ENCODE measurements at regions not wholly inside any gene's neighbourhood (a gene's known extent, or its start where the extent isn't known, plus 50 kb on each side); places are given as distances from the start of the nearest gene placed in this dataset.

GRCh38 chr11:92540096-92540495 is 315.5 kb downstream of the FAT3 start:
- Mint-ChIP-seq H3K4me3 (no peak overlapping the region), H3K36me3 (no peaks in the 10 kb centered on the region), H3K9me3 (ENCODE audit: low read depth) (no peaks in the 10 kb centered on the region), H3K27me3 (no peaks in the 10 kb centered on the region), H3K27ac (no peak overlapping the region), H3K4me1 (no peaks in the 10 kb centered on the region)
- CTCF ChIA-PET = no interaction called here
- DNase-seq (no peak), ATAC-seq (no peak)

- Mint-ChIP-seq H3K27me3 (no peaks in the 10 kb centered on the region), H3K27ac (no peak overlapping the region), H3K4me3 (no peak overlapping the region), H3K9me3 (ENCODE audit: low read depth) (no peaks in the 10 kb centered on the region), H3K4me1 (no peaks in the 10 kb centered on the region), H3K36me3 (no peaks in the 10 kb centered on the region)
- DNase-seq (no peak), ATAC-seq (no peak)
- CTCF ChIA-PET = no interaction called here
Measured at GRCh38 chr11:92545906-92546471, 321.4 kb downstream of the FAT3 start.

GRCh38 chr11:92546603-92547002 is 322.0 kb downstream of the FAT3 start:
- DNase-seq (no peak), ATAC-seq (no peak)
- Mint-ChIP-seq H3K4me1 (no peaks in the 10 kb centered on the region), H3K4me3 (no peak overlapping the region), H3K27ac (no peak overlapping the region), H3K9me3 (ENCODE audit: low read depth) (no peaks in the 10 kb centered on the region), H3K36me3 (no peaks in the 10 kb centered on the region), H3K27me3 (no peaks in the 10 kb centered on the region)
- CTCF ChIA-PET = no interaction called here

GRCh38 chr11:92550411-92550810 is 325.8 kb downstream of the FAT3 start:
- H3K36me3 Mint-ChIP-seq = no peaks in the 10 kb centered on the region
- no peak overlapping the region for H3K27ac Mint-ChIP-seq
- no peaks in the 10 kb centered on the region for H3K4me1 Mint-ChIP-seq
- no peaks in the 10 kb centered on the region for H3K27me3 Mint-ChIP-seq
- H3K4me3 Mint-ChIP-seq = no peak overlapping the region
- CTCF ChIA-PET = no interaction called here
- H3K9me3 Mint-ChIP-seq (ENCODE audit: low read depth) = no peaks in the 10 kb centered on the region
- DNase-seq = no peak
- no peak for ATAC-seq

GRCh38 chr11:92550871-92551270 is 326.3 kb downstream of the FAT3 start:
- DNase-seq (no peak), ATAC-seq (no peak)
- Mint-ChIP-seq H3K4me1 (no peaks in the 10 kb centered on the region), H3K27ac (no peak overlapping the region), H3K4me3 (no peak overlapping the region), H3K9me3 (ENCODE audit: low read depth) (no peaks in the 10 kb centered on the region), H3K27me3 (no peaks in the 10 kb centered on the region), H3K36me3 (no peaks in the 10 kb centered on the region)
- CTCF ChIA-PET = no interaction called here

- ATAC-seq = no peak
- DNase-seq = no peak
- no peaks in the 10 kb centered on the region for H3K36me3 Mint-ChIP-seq
- H3K4me1 Mint-ChIP-seq = no peaks in the 10 kb centered on the region
- H3K9me3 Mint-ChIP-seq (ENCODE audit: low read depth) = no peaks in the 10 kb centered on the region
- H3K27me3 Mint-ChIP-seq = no peaks in the 10 kb centered on the region
- no peak overlapping the region for H3K27ac Mint-ChIP-seq
- no peak overlapping the region for H3K4me3 Mint-ChIP-seq
- CTCF ChIA-PET = no interaction called here
Measured at GRCh38 chr11:92552942-92553341, 328.3 kb downstream of the FAT3 start.

DNA sequence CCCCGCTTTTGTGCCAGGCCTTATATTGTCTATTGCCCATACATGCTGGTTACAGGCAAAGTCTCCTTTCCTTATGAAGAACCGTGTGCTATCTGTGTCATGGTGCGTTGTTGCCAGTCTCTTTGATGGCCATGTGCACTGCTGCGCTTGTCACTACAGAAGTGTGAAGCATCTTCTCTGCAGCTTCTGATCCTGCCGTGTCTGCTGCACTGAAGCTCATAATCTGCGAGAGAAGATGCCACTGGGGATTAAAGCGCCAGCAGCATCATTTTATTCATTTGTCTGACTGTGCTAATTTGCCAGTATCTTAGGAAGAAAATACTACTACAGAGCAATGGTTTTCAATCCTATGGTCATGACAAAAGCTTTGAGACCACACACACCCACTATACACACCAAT is 330.1 kb downstream of the FAT3 start:
- Mint-ChIP-seq H3K9me3 (ENCODE audit: low read depth) (no peaks in the 10 kb centered on the region), H3K27ac (no peak overlapping the region), H3K4me1 (no peaks in the 10 kb centered on the region), H3K36me3 (no peaks in the 10 kb centered on the region), H3K4me3 (no peak overlapping the region), H3K27me3 (no peaks in the 10 kb centered on the region)
- DNase-seq = no peak
- ATAC-seq = no peak
- CTCF ChIA-PET = no interaction called here

GRCh38 chr11:92556431-92556830 is 331.8 kb downstream of the FAT3 start:
- CTCF ChIA-PET = no interaction called here
- DNase-seq (no peak), ATAC-seq (no peak)
- Mint-ChIP-seq H3K27ac (no peak overlapping the region), H3K27me3 (no peaks in the 10 kb centered on the region), H3K4me3 (no peak overlapping the region), H3K36me3 (no peaks in the 10 kb centered on the region), H3K9me3 (ENCODE audit: low read depth) (no peaks in the 10 kb centered on the region), H3K4me1 (no peaks in the 10 kb centered on the region)

- Mint-ChIP-seq H3K4me3 (no peak overlapping the region), H3K9me3 (ENCODE audit: low read depth) (no peaks in the 10 kb centered on the region), H3K36me3 (no peaks in the 10 kb centered on the region), H3K27ac (no peak overlapping the region), H3K4me1 (no peaks in the 10 kb centered on the region), H3K27me3 (no peaks in the 10 kb centered on the region)
- CTCF ChIA-PET = no interaction called here
- no peak for ATAC-seq
- DNase-seq = no peak
Measured at GRCh38 chr11:92557879-92558278, 333.3 kb downstream of the FAT3 start.

- DNase-seq (no peak), ATAC-seq (no peak)
- CTCF ChIA-PET = no interaction called here
- Mint-ChIP-seq H3K9me3 (ENCODE audit: low read depth) (no peaks in the 10 kb centered on the region), H3K27me3 (no peaks in the 10 kb centered on the region), H3K4me3 (no peak overlapping the region), H3K4me1 (no peaks in the 10 kb centered on the region), H3K27ac (no peak overlapping the region), H3K36me3 (no peaks in the 10 kb centered on the region)
Measured at GRCh38 chr11:92558323-92558722, 333.7 kb downstream of the FAT3 start.

DNA sequence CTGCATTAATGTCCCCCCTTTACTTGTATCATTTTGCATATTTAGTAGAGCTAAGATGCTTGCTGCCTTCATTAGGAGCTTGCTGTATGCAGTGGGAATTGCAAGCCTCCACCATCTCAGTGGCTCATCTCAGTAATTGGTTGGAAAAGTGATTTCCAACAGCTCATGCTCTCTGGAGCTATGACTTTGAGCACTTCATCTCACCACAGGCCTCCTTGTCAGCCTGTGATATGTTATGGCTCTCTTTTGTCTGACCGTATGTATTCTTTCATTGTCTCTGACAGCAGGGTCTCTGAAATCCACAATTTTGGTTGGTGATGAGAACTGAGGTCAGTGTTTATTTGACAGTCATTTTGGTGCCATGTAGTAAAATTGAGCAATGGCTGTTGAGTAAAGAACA is 345.1 kb downstream of the FAT3 start:
- no peak overlapping the region for H3K4me3 Mint-ChIP-seq
- H3K4me1 Mint-ChIP-seq = no peaks in the 10 kb centered on the region
- no peaks in the 10 kb centered on the region for H3K9me3 Mint-ChIP-seq (ENCODE audit: low read depth)
- no peak overlapping the region for H3K27ac Mint-ChIP-seq
- CTCF ChIA-PET = no interaction called here
- DNase-seq (no peak), ATAC-seq (no peak)
- H3K27me3 Mint-ChIP-seq = no peaks in the 10 kb centered on the region
- H3K36me3 Mint-ChIP-seq = no peaks in the 10 kb centered on the region

DNA sequence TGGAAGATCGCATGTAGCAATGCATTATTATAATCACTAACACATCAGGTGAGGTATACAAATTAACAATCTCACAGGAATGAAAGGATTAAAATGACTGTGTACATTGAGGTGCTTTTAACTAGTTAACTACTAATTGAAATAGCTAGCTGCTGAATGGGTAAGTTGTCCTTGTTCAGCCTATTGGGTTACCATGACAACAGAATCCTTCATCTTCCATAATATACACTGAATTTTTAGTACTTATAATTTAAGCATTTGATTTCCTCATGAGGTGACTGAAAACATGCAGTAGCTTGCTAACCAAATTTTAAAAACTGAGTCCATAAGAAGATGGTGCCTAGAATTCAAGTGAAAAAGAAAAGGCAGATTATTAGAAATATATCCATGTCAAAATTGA is 347.9 kb downstream of the FAT3 start:
- no peaks in the 10 kb centered on the region for H3K9me3 Mint-ChIP-seq (ENCODE audit: low read depth)
- no peaks in the 10 kb centered on the region for H3K27me3 Mint-ChIP-seq
- H3K4me3 Mint-ChIP-seq = no peak overlapping the region
- no peak for ATAC-seq
- no peaks in the 10 kb centered on the region for H3K4me1 Mint-ChIP-seq
- H3K36me3 Mint-ChIP-seq = no peaks in the 10 kb centered on the region
- CTCF ChIA-PET = no interaction called here
- no peak overlapping the region for H3K27ac Mint-ChIP-seq
- DNase-seq = no peak

DNA sequence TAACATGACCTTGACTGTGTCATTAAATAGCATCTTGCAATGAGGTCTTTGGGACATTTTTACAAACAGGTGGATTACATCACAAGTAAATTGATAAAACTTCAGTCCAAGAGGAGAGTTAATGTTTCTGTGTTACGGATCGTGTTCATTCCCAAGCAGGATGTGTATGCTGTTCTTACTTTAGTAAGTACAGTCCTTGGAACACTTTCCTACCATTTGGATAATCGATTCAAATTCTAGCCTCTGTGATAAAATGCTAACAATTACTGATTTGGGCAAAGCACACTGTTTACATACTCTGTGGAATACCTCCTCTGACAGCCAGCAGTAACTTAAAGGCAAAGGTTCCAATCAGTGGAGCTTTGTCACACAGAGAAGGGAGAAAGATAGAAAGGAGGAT is 351.7 kb downstream of the FAT3 start:
- H3K27ac Mint-ChIP-seq = no peak overlapping the region
- H3K36me3 Mint-ChIP-seq = no peaks in the 10 kb centered on the region
- ATAC-seq (no peak), DNase-seq (no peak)
- no peak overlapping the region for H3K4me3 Mint-ChIP-seq
- no peaks in the 10 kb centered on the region for H3K4me1 Mint-ChIP-seq
- peaks cover 1% of the 10 kb centered on the region for H3K9me3 Mint-ChIP-seq (ENCODE audit: low read depth)
- no peaks in the 10 kb centered on the region for H3K27me3 Mint-ChIP-seq
- CTCF ChIA-PET = no interaction called here

DNA sequence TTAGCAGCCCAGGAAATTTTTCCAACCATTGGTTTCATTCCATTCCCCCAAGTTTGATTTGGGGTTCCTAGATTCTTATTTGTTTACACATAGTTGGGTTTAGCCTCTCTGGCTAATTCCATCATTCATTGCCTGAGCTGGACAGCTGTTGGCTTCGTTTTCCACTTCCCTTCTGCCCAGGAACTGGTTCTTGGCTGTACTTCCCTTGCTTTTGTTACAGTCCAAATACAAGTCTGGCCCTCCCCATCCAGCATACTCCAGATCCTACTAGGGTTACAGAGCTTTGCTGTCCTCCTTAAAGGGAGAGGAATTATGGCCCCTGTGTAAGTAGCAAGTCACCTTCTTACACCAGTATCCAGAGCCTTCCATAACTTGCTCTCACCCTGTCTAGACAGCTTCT is 356.3 kb downstream of the FAT3 start:
- CTCF ChIA-PET = no interaction called here
- no peaks in the 10 kb centered on the region for H3K36me3 Mint-ChIP-seq
- no peak overlapping the region for H3K27ac Mint-ChIP-seq
- peaks cover 3% of the 10 kb centered on the region for H3K9me3 Mint-ChIP-seq (ENCODE audit: low read depth)
- H3K4me3 Mint-ChIP-seq = no peak overlapping the region
- DNase-seq (no peak), ATAC-seq (no peak)
- no peaks in the 10 kb centered on the region for H3K27me3 Mint-ChIP-seq
- H3K4me1 Mint-ChIP-seq = no peaks in the 10 kb centered on the region

GRCh38 chr11:92588393-92588792 is 363.8 kb downstream of the FAT3 start:
- H3K4me1 Mint-ChIP-seq = no peaks in the 10 kb centered on the region
- no peak for ATAC-seq
- H3K36me3 Mint-ChIP-seq = no peaks in the 10 kb centered on the region

More at GRCh38 chr11:92588393-92588792, 363.8 kb downstream of the FAT3 start:
- H3K27me3 Mint-ChIP-seq = no peaks in the 10 kb centered on the region
- H3K4me3 Mint-ChIP-seq = no peak overlapping the region
- DNase-seq = no peak
- H3K27ac Mint-ChIP-seq = no peak overlapping the region
- H3K9me3 Mint-ChIP-seq (ENCODE audit: low read depth) = no peaks in the 10 kb centered on the region
- CTCF ChIA-PET = no interaction called here
